DOHH2 (cell line): ENCODE measurements at regions not wholly inside any gene's neighbourhood (a gene's known extent, or its start where the extent isn't known, plus 50 kb on each side); places are given as distances from the start of the nearest gene placed in this dataset.

Experiments
- EZH2phosphoT487 ChIP-seq: fragments of 200-600 bp; sonication (generic); IDR thresholded peaks from 2 replicates; pipeline ENCODE4 v1.6.1; 2017; ENCODE audit warnings: borderline replicate concordance, mild to moderate bottlenecking, antibody characterized with exemption, low read length, moderate library complexity, mixed read lengths
- TF ChIP-seq, protein P1 (sequence below): fragments of 200-600 bp; sonication (generic); IDR thresholded peaks from one replicate; pipeline ENCODE4 v1.5.1; 2014; ENCODE audit warnings: antibody characterized with exemption, mild to moderate bottlenecking, low read depth, low read length; ENCODE audit not compliant: poor library complexity, severe bottlenecking

DNA sequence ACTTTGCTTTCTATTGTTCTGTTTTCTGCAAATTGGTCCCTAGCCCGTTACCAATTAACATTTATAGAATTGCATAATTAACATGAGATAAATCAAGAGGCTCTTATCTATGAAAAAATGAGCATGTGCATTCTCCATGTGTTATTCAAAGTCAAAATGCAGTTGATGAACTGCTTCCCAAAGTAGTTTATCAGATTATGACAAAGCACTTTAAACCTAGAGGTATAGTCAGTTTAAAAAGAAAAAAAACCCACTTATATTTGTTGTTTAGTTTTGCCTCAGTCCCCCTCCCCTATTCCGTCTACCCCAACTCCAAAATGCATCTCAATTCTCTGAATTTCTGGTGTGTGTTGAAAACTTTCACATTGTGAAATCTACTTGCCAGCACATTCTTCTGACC, 119.5 kb downstream of the ATXN3L start:
- TF ChIP-seq EZH2phosphoT487: no peak
- TF ChIP-seq, protein P1, sequence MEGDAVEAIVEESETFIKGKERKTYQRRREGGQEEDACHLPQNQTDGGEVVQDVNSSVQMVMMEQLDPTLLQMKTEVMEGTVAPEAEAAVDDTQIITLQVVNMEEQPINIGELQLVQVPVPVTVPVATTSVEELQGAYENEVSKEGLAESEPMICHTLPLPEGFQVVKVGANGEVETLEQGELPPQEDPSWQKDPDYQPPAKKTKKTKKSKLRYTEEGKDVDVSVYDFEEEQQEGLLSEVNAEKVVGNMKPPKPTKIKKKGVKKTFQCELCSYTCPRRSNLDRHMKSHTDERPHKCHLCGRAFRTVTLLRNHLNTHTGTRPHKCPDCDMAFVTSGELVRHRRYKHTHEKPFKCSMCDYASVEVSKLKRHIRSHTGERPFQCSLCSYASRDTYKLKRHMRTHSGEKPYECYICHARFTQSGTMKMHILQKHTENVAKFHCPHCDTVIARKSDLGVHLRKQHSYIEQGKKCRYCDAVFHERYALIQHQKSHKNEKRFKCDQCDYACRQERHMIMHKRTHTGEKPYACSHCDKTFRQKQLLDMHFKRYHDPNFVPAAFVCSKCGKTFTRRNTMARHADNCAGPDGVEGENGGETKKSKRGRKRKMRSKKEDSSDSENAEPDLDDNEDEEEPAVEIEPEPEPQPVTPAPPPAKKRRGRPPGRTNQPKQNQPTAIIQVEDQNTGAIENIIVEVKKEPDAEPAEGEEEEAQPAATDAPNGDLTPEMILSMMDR: no peak
